GM12878 (cell line): ENCODE measurements at regions not wholly inside any gene's neighbourhood (a gene's known extent, or its start where the extent isn't known, plus 50 kb on each side); places are given as distances from the start of the nearest gene placed in this dataset.

Experiments
- ATAC-seq: fragments of 200-7000 bp; cut with Tn5 transposase; 3 replicates; pipeline ENCODE4 v1.9.1; 2020; ENCODE audit warnings: mild to moderate bottlenecking, moderate library complexity
- BruUV-seq: library from RNA; stranded (reverse); fragments of 400-500 nt; replicated peaks from 2 replicates; lab custom pipeline; 2021; lab: Mats Ljungman, UMichigan
- CTCF ChIA-PET: fragments of 300-600 bp; sonication (Branson Sonifier 250); formaldehyde crosslinking; extraction: SDS; loops from one replicate; lab custom pipeline; 2021; ENCODE audit warnings: inconsistent platforms; lab: Yijun Ruan, JAX
- POLR2A ChIA-PET: fragments of 350-600 bp; formaldehyde crosslinking; extraction: SDS; loops from one replicate; lab custom pipeline; 2021; ENCODE audit warnings: inconsistent platforms; lab: Charles Lee
- RAD21 ChIA-PET: fragments of 300-600 bp; sonication (Branson Sonifier 250); formaldehyde crosslinking; loops from one replicate; lab custom pipeline; 2023; ENCODE audit warnings: antibody characterized with exemption; ENCODE audit not compliant: unreplicated experiment; lab: Charles Lee
- SMC1A ChIA-PET: fragments of 300-600 bp; sonication (Branson Sonifier 250); formaldehyde crosslinking; loops from one replicate; lab custom pipeline; 2023; ENCODE audit not compliant: unreplicated experiment, uncharacterized antibody; lab: Charles Lee
- DNase-seq: peaks from one replicate; pipeline ENCODE4 v3.0.0-alpha.2; 2011; ENCODE audit warnings: low read depth, low spot score
- FAIRE-seq: peaks from 3 replicates; lab custom pipeline; 2011; peaks lifted over from hg19 to GRCh38; lab: Jason Lieb, UNC
- H2AFZ ChIP-seq: 2 replicates; pipeline ENCODE4 v1.6.0; 2011; ENCODE audit warnings: low read depth, low read length, control low read depth; ENCODE audit not compliant: control insufficient read depth
- H3K27ac ChIP-seq: 2 replicates; pipeline ENCODE4 v1.5.1; 2011; ENCODE audit warnings: control low read depth; ENCODE audit not compliant: control insufficient read depth, insufficient read depth
- H3K27me3 ChIP-seq, 2 experiments: replicated peaks in 1 of 2; 2 replicates each; pipeline versions ENCODE4 v1.6.0 to v1.6.1; 2011; ENCODE audit warnings: low read length in 1 of 2; ENCODE audit not compliant: control insufficient read depth in 2 of 2, insufficient read depth in 2 of 2
- H3K36me3 ChIP-seq, 2 experiments: 2 replicates each; pipeline ENCODE4 v1.5.1; 2011; ENCODE audit warnings: low read length in 1 of 2; ENCODE audit not compliant: control insufficient read depth in 2 of 2, insufficient read depth in 2 of 2
- H3K4me1 ChIP-seq: 2 replicates; pipeline ENCODE4 v1.6.1; 2011; ENCODE audit warnings: mild to moderate bottlenecking, low read length, moderate library complexity, mixed read lengths; ENCODE audit not compliant: control insufficient read depth, insufficient read depth
- H3K4me2 ChIP-seq: 2 replicates; pipeline ENCODE4 v1.6.0; 2011; ENCODE audit warnings: control low read depth; ENCODE audit not compliant: control insufficient read depth, insufficient read depth
- H3K4me3 ChIP-seq: fragments of 200-600 bp; sonication (generic); 2 replicates; pipeline ENCODE4 v1.5.1; 2016
- H3K79me2 ChIP-seq: 2 replicates; pipeline ENCODE4 v1.6.0; 2011; ENCODE audit warnings: low read length; ENCODE audit not compliant: control insufficient read depth, insufficient read depth
- H3K9ac ChIP-seq: 2 replicates; pipeline ENCODE4 v1.8.0; 2011; ENCODE audit warnings: low read length, control low read depth, mixed read lengths; ENCODE audit not compliant: control insufficient read depth, insufficient read depth
- H3K9me3 ChIP-seq: replicated peaks from 3 replicates; pipeline ENCODE4 v1.5.1; 2011; ENCODE audit warnings: mild to moderate bottlenecking, low read length; ENCODE audit not compliant: control insufficient read depth, insufficient read depth
- H4K20me1 ChIP-seq: 2 replicates; pipeline ENCODE4 v1.6.0; 2011; ENCODE audit not compliant: control insufficient read depth, insufficient read depth
- EED ChIP-seq: sonication (generic); IDR thresholded peaks from 2 replicates; pipeline ENCODE4 v1.6.1; 2016; ENCODE audit warnings: antibody characterized with exemption, low read depth
- ESRRA ChIP-seq: IDR thresholded peaks from 2 replicates; pipeline ENCODE4 v1.6.1; 2012; ENCODE audit warnings: mild to moderate bottlenecking, low read length, improper control_type of control experiment
- ETV6 ChIP-seq, 2 experiments: fragments of 450-650 bp in 1 of 2; IDR thresholded peaks in 1 of 2; conservative IDR thresholded peaks in 1 of 2; 2 replicates each; pipeline ENCODE4 v1.6.1; 2014; ENCODE audit warnings: antibody characterized with exemption in 1 of 2, borderline replicate concordance in 1 of 2, low read depth in 1 of 2, mild to moderate bottlenecking in 1 of 2, moderate library complexity in 1 of 2
- HDGF ChIP-seq: fragments of 450-650 bp; IDR thresholded peaks from 2 replicates; pipeline ENCODE4 v1.6.1; 2016; ENCODE audit warnings: antibody characterized with exemption
- IKZF1 ChIP-seq: fragments of 450-650 bp; conservative IDR thresholded peaks from 2 replicates; pipeline ENCODE4 v1.6.1; 2017; ENCODE audit warnings: antibody characterized with exemption, mild to moderate bottlenecking
- KAT2A ChIP-seq: conservative IDR thresholded peaks from 2 replicates; pipeline ENCODE4 v1.6.1; 2011; ENCODE audit warnings: low read depth, low read length; ENCODE audit not compliant: control insufficient read depth
- RFX5 ChIP-seq: IDR thresholded peaks from 2 replicates; pipeline ENCODE4 v1.6.1; 2011; ENCODE audit warnings: low read depth, low read length, improper control_type of control experiment
- ZNF384 ChIP-seq: IDR thresholded peaks from 2 replicates; pipeline ENCODE4 v1.6.1; 2012; ENCODE audit warnings: low read depth, mild to moderate bottlenecking, low read length, improper control_type of control experiment, borderline replicate concordance
- WGBS: methylation state at CpG from one replicate; pipeline ENCODE4 v1.1.6; 2016; ENCODE audit warnings: low lambda C conversion rate; ENCODE audit not compliant: insufficient replicate concordance, insufficient coverage; ENCODE audit errors: missing lambda C conversion rate; 5-methylcytosine and 5-hydroxymethylcytosine counted together
- in situ Hi-C: fragments of 300-500 bp; cut with MboI; formaldehyde crosslinking; loops from 9 replicates; pipeline ENCODE4 v1.14.3; 2018; ENCODE audit warnings: mixed read lengths
- intact Hi-C: fragments of 100-400 bp; cut with micrococcal nuclease; formaldehyde crosslinking; loops from one replicate; pipeline ENCODE4 v1.14.2; 2022; ENCODE audit not compliant: unreplicated experiment

- H3K9me3 ChIP-seq, result no peaks in the 10 kb centered on the region
- no peak overlapping the region for H3K4me2 ChIP-seq
- no peak for ATAC-seq
- ChIA-PET POLR2A (no interaction called here), CTCF (no interaction called here), SMC1A (no interaction called here), RAD21 (no interaction called here)
- in situ Hi-C loops, result no loop called here
- BruUV-seq, result no TSS peak
- DNase-seq, result no peak
- intact Hi-C loops, result no loop called here
- FAIRE-seq, result no peak
- H3K79me2 ChIP-seq, result no peaks in the 10 kb centered on the region
- 90% methylated on average over 1 of the region's 1 CpG for WGBS
- no peak overlapping the region for H2AFZ ChIP-seq
- H3K4me3 ChIP-seq, result no peak overlapping the region
- H4K20me1 ChIP-seq, result no peaks in the 10 kb centered on the region
- no peaks in the 10 kb centered on the region for H3K27me3 ChIP-seq
- no peak overlapping the region for H3K9ac ChIP-seq
- TF ChIP-seq ETV6 (conservative IDR thresholded peaks at IDR 0.05 in 1 of 2, IDR thresholded peaks at IDR 0.05 in 1 of 2; ENCODE audit: borderline replicate concordance in 1 of 2, low read depth in 1 of 2) (no peak), KAT2A (no peak), RFX5 (no peak), IKZF1 (no peak)
- H3K4me1 ChIP-seq, result no peaks in the 10 kb centered on the region
- no peaks in the 10 kb centered on the region for H3K36me3 ChIP-seq
- H3K27ac ChIP-seq, result no peak overlapping the region
Observed at GRCh38 chr14:31952573-31952972, 124.5 kb upstream of the ARHGAP5 start.

GRCh38 chr14:31953210-31953609 lies 123.9 kb upstream of the ARHGAP5 start:
- in situ Hi-C loops (no loop called here), intact Hi-C loops (no loop called here)
- BruUV-seq, result no TSS peak
- no peaks in the 10 kb centered on the region for H3K27me3 ChIP-seq
- SMC1A ChIA-PET, result interaction anchor here (1.4 kb wide), 1 partner anchor 12 kb away, joined by 3 read pairs; no protein-coding TSS in a partner anchor
- H3K4me1 ChIP-seq, result no peaks in the 10 kb centered on the region
- POLR2A ChIA-PET, result no interaction called here
- no peaks in the 10 kb centered on the region for H3K79me2 ChIP-seq
- DNase-seq (no peak), ATAC-seq (no peak), FAIRE-seq (no peak)
- no peak overlapping the region for H2AFZ ChIP-seq
- 50% methylated on average over 6 of the region's 6 CpGs for WGBS
- CTCF ChIA-PET, result no interaction called here
- H3K4me2 ChIP-seq, result no peak overlapping the region
- RAD21 ChIA-PET, result no interaction called here
- no peaks in the 10 kb centered on the region for H4K20me1 ChIP-seq
- no peak overlapping the region for H3K4me3 ChIP-seq
- no peak overlapping the region for H3K9ac ChIP-seq
- no peak for TF ChIP-seq HDGF
- no peak for TF ChIP-seq ESRRA
- TF ChIP-seq ZNF384, result no peak
- TF ChIP-seq EED, result no peak
- TF ChIP-seq, all 136 proteins: peak for 0
- Histone ChIP-seq H3K9me3 (no peaks in the 10 kb centered on the region), H3K36me3 (no peaks in the 10 kb centered on the region), H3K27ac (no peak overlapping the region)
